ENCODE measurements at regions not wholly inside any gene's neighbourhood (a gene's known extent, or its start where the extent isn't known, plus 50 kb on each side); places are given as distances from the start of the nearest gene placed in this dataset.

DNA sequence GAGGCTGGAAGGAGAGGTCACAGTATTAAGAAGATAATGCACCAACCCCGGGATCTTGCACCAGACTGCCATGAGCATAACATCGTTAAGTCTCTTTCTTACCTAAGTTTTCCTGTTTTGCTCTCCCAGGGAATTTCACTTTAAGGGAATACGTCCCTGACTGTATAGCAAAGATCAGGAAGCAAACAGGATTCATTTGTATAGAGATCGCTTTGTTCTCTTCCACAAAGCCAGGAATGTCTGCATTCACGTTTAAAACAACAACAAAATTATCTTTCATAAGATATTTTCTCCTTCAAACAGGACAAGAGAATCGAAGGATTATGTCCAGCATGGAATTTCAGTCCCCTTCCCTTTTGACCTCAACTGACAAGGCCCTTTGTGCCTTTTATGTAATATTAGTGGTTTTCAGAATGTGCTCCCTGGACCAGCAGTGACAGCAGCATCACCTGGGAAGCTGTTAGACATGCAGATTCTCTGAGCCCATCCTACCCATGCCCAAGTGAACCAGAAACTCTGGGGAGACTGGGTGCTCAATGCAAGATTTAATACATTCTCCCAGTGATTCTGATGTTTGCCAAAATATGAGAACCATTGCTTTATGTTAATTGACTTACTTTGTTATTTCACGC lies 286.3 kb downstream of the FGFR2 start:
- intact Hi-C loops (cut with DNase I), result no loop called here

DNA sequence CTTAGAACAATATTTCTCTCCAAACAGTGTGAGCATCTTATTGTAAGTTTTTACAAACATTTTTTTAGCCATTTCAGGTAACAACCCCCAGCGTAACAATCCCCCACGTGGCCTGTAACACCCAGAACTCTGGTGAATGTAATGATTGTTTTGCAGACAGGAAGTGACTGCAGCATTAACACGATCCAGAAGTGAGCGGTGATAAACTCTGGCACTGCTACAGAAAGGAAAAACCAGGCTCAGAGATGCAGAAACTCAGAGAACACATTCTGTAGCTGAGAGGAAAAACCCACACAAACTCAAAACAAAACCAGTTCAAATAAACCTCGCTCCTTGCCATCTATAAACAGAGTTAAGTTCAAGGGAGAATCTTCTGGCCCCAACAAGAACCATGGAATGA lies 285.7 kb downstream of the FGFR2 start:
- no peaks in the 10 kb centered on the region for H3K36me3 ChIP-seq (ENCODE audit: control insufficient read depth in 1 of 2, insufficient read depth in 2 of 2, low read length in 1 of 2)
- DNase-seq, result no peak
- H3K27ac ChIP-seq (ENCODE audit: low read depth in 1 of 2, low read length in 2 of 2), result no peak overlapping the region
- no peak overlapping the region for H3K4me3 ChIP-seq (ENCODE audit: low read length in 2 of 2)
- WGBS, 2 donors, result 23 to 24% methylated on average over 5 of the region's 5 CpGs
- no peaks in the 10 kb centered on the region for H3K27me3 ChIP-seq (ENCODE audit: control insufficient read depth in 1 of 2, insufficient read depth in 2 of 2, low read length in 1 of 2)
- H3K9me3 ChIP-seq (ENCODE audit: control insufficient read depth, low read length), result no peaks in the 10 kb centered on the region
- no peak for ATAC-seq (ENCODE audit: low FRiP score)
- no peaks in the 10 kb centered on the region for H3K4me1 ChIP-seq (ENCODE audit: control insufficient read depth in 1 of 2, insufficient read depth in 2 of 2, low read length in 2 of 2)
- intact Hi-C loops (cut with DNase I), result no loop called here

More for the DNA sequence above, 286.3 kb downstream of the FGFR2 start:
- no peaks in the 10 kb centered on the region for H3K36me3 ChIP-seq (ENCODE audit: control insufficient read depth in 1 of 2, insufficient read depth in 2 of 2, low read length in 1 of 2)
- DNase-seq (no peak), ATAC-seq (ENCODE audit: low FRiP score) (no peak)
- H3K4me3 ChIP-seq (ENCODE audit: low read length in 2 of 2), result no peak overlapping the region
- no peak overlapping the region for H3K27ac ChIP-seq (ENCODE audit: low read depth in 1 of 2, low read length in 2 of 2)
- no peaks in the 10 kb centered on the region for H3K4me1 ChIP-seq (ENCODE audit: control insufficient read depth in 1 of 2, insufficient read depth in 2 of 2, low read length in 2 of 2)
- H3K27me3 ChIP-seq (ENCODE audit: control insufficient read depth in 1 of 2, insufficient read depth in 2 of 2, low read length in 1 of 2), result no peaks in the 10 kb centered on the region
- 82 to 84% methylated on average over 7 of the region's 7 CpGs for WGBS, 2 donors
- H3K9me3 ChIP-seq (ENCODE audit: control insufficient read depth, low read length), result no peaks in the 10 kb centered on the region

DNA sequence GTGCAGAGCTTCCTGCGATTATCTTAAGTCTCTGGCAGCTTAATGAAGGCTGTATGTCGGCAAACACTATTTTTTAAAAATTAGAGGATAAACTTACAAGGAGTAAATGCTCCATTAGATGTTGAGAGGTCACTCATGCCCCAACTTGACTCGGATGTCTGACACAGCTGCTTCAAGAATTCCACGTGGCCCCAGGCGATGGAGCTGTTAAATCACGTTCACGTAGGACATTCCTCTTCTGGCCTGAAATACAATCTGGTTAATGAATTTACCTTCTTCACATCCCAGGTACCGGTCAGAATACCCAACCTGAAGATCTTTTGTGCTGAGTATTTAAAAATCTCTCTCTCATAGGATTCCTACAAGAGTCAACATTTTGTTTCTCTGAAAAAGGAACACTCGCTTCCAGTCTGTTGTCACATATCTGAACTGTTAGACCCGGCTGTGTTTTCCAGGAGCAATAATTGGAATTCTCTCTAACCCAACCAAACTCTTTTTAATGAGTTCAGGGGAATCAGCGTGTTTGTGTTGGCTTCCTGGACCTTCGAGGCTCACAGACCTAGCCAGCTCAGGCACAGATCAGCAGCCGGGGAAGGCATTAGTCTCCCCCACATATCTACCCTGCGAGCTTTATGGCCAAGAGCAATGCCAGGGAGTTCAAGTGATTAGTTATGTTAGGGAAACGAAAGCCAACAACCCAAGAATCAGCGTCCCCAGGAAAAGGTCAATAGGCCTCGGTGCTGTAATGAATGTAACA lies 284.9 kb downstream of the FGFR2 start:
- Histone ChIP-seq H3K4me1 (ENCODE audit: control insufficient read depth in 1 of 2, insufficient read depth in 2 of 2, low read length in 2 of 2) (no peaks in the 10 kb centered on the region), H3K9me3 (ENCODE audit: control insufficient read depth, low read length) (no peaks in the 10 kb centered on the region), H3K36me3 (ENCODE audit: control insufficient read depth in 1 of 2, insufficient read depth in 2 of 2, low read length in 1 of 2) (no peaks in the 10 kb centered on the region), H3K27me3 (ENCODE audit: control insufficient read depth in 1 of 2, insufficient read depth in 2 of 2, low read length in 1 of 2) (no peaks in the 10 kb centered on the region), H3K27ac (ENCODE audit: low read depth in 1 of 2, low read length in 2 of 2) (no peak overlapping the region), H3K4me3 (ENCODE audit: low read length in 2 of 2) (no peak overlapping the region)
- 37 to 38% methylated on average over 17 of the region's 17 CpGs for WGBS, 2 donors
- intact Hi-C loops (cut with DNase I), result no loop called here
- DNase-seq, result no peak
- ATAC-seq (ENCODE audit: low FRiP score), result no peak

DNA sequence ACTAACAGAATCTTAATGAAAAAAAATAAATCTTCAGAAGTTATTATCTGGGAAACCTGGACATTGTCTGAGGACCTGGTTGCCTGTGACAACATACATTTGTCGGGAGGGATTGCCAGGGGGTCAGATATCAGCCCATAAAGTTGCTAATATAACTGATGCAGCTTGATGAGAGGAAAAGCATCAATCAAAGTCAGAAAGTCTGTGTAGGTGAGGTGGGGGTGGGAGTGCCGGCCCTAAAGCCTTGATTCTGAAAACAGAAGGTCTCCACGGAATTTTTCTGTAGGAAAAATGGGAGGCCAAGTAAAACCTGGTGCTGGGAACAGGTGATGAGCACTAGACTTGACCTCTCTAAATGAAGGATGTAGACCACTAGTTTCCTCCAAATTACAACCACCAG lies 281.8 kb downstream of the FGFR2 start:
- Histone ChIP-seq H3K36me3 (ENCODE audit: control insufficient read depth in 1 of 2, insufficient read depth in 2 of 2, low read length in 1 of 2) (no peaks in the 10 kb centered on the region), H3K27me3 (ENCODE audit: control insufficient read depth in 1 of 2, insufficient read depth in 2 of 2, low read length in 1 of 2) (no peaks in the 10 kb centered on the region), H3K27ac (ENCODE audit: low read depth in 1 of 2, low read length in 2 of 2) (no peak overlapping the region), H3K9me3 (ENCODE audit: control insufficient read depth, low read length) (no peaks in the 10 kb centered on the region), H3K4me3 (ENCODE audit: low read length in 2 of 2) (no peak overlapping the region), H3K4me1 (ENCODE audit: control insufficient read depth in 1 of 2, insufficient read depth in 2 of 2, low read length in 2 of 2) (no peaks in the 10 kb centered on the region)
- ATAC-seq (ENCODE audit: low FRiP score) (no peak), DNase-seq (no peak)
- intact Hi-C loops (cut with DNase I), result no loop called here
- WGBS, 2 donors, result 86 to 93% methylated on average over 3 of the region's 3 CpGs

DNA sequence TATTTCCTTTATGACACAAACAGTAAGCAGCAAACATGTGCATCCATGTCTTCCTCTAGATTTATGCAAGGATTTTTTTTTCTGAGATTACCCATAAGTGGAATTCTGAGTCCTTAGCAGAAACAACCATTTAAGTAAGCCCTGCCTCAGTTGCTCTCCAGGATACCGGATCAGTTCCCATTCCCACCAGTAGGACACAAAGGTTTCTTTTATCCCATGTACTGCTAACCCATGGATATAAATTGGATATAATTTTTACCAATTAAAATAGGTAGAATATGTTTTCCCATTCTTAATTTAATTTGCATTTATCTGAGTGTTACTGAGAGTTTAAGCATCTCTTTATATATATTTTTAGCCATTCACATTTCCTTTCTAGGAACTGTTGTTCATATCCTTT lies 280.9 kb downstream of the FGFR2 start:
- DNase-seq (no peak), ATAC-seq (ENCODE audit: low FRiP score) (no peak)
- Histone ChIP-seq H3K4me3 (ENCODE audit: low read length in 2 of 2) (no peak overlapping the region), H3K27me3 (ENCODE audit: control insufficient read depth in 1 of 2, insufficient read depth in 2 of 2, low read length in 1 of 2) (no peaks in the 10 kb centered on the region), H3K4me1 (ENCODE audit: control insufficient read depth in 1 of 2, insufficient read depth in 2 of 2, low read length in 2 of 2) (no peaks in the 10 kb centered on the region), H3K27ac (ENCODE audit: low read depth in 1 of 2, low read length in 2 of 2) (no peak overlapping the region), H3K36me3 (ENCODE audit: control insufficient read depth in 1 of 2, insufficient read depth in 2 of 2, low read length in 1 of 2) (no peaks in the 10 kb centered on the region), H3K9me3 (ENCODE audit: control insufficient read depth, low read length) (no peaks in the 10 kb centered on the region)
- intact Hi-C loops (cut with DNase I), result no loop called here
- 90 to 97% methylated on average over 1 of the region's 1 CpG for WGBS, 2 donors

DNA sequence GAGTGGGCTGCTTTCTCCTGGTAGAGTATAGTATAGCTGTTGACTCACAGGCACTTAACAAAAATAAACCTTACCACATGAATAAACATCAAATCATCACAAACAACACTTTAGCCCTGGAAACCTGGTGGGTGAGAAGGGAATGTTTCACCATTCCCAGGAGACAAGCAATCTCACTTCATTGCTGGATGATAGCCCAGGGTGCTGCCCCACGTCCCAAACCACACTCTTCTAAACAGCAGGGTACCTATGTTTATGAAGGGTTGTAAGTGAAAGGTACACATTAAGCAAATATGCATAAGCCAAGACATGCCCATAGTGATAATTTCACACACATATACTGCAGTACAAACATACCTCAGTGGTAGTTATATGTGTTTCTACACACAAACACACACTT lies 276.2 kb downstream of the FGFR2 start:
- Histone ChIP-seq H3K27ac (ENCODE audit: low read depth in 1 of 2, low read length in 2 of 2) (no peak overlapping the region), H3K27me3 (ENCODE audit: control insufficient read depth in 1 of 2, insufficient read depth in 2 of 2, low read length in 1 of 2) (no peaks in the 10 kb centered on the region), H3K36me3 (ENCODE audit: control insufficient read depth in 1 of 2, insufficient read depth in 2 of 2, low read length in 1 of 2) (no peaks in the 10 kb centered on the region), H3K9me3 (ENCODE audit: control insufficient read depth, low read length) (no peaks in the 10 kb centered on the region), H3K4me3 (ENCODE audit: low read length in 2 of 2) (no peak overlapping the region), H3K4me1 (ENCODE audit: control insufficient read depth in 1 of 2, insufficient read depth in 2 of 2, low read length in 2 of 2) (no peaks in the 10 kb centered on the region)
- intact Hi-C loops (cut with DNase I), result no loop called here
- ATAC-seq (ENCODE audit: low FRiP score) (no peak), DNase-seq (no peak)
- 8 to 20% methylated on average over 1 of the region's 1 CpG for WGBS, 2 donors

DNA sequence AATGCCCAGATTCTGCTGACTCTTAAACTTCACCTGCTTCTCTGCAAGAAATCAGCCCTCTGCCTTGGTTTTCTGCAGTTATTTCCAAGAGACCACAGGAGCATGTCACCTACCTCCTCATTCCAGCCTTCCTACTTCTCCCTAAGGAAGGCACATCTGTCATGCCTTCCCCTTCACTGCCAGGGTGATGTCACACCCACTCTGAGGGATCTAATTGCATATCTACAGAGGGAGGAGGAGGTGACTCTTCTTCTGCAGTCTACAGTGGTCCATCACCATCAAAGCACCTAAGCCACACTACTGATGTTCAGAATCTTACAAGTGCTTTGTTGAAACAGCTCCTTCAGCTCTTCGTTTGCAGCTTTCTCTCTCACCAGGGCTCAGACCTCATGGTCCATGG lies 275.5 kb downstream of the FGFR2 start:
- Histone ChIP-seq H3K4me1 (ENCODE audit: control insufficient read depth in 1 of 2, insufficient read depth in 2 of 2, low read length in 2 of 2) (no peaks in the 10 kb centered on the region), H3K9me3 (ENCODE audit: control insufficient read depth, low read length) (no peaks in the 10 kb centered on the region), H3K27ac (ENCODE audit: low read depth in 1 of 2, low read length in 2 of 2) (no peak overlapping the region), H3K27me3 (ENCODE audit: control insufficient read depth in 1 of 2, insufficient read depth in 2 of 2, low read length in 1 of 2) (no peaks in the 10 kb centered on the region), H3K36me3 (ENCODE audit: control insufficient read depth in 1 of 2, insufficient read depth in 2 of 2, low read length in 1 of 2) (no peaks in the 10 kb centered on the region), H3K4me3 (ENCODE audit: low read length in 2 of 2) (no peak overlapping the region)
- ATAC-seq (ENCODE audit: low FRiP score) (no peak), DNase-seq (no peak)
- intact Hi-C loops (cut with DNase I), result no loop called here
- 38 to 64% methylated on average over 1 of the region's 1 CpG for WGBS, 2 donors

DNA sequence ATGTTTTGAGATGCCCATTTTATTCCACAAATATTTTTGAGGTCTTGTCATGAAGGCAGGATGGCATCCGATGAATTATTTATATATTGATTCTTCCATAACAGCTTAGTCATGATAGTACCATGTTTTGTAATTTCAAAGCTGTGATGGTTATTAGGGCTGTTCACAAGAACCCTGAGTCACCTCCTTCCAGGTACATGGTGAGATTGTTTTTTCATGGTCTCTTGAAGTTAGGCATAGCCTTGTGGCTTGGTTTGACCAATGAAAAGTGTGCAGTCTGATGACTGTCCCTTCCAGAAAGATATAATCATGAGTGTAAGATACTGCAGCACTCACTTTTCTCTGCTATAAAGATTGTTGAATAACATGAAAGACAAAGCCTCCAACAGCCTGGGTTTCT lies 274.8 kb downstream of the FGFR2 start:
- intact Hi-C loops (cut with DNase I), result no loop called here
- Histone ChIP-seq H3K27ac (ENCODE audit: low read depth in 1 of 2, low read length in 2 of 2) (no peak overlapping the region), H3K36me3 (ENCODE audit: control insufficient read depth in 1 of 2, insufficient read depth in 2 of 2, low read length in 1 of 2) (no peaks in the 10 kb centered on the region), H3K27me3 (ENCODE audit: control insufficient read depth in 1 of 2, insufficient read depth in 2 of 2, low read length in 1 of 2) (no peaks in the 10 kb centered on the region), H3K4me1 (ENCODE audit: control insufficient read depth in 1 of 2, insufficient read depth in 2 of 2, low read length in 2 of 2) (no peaks in the 10 kb centered on the region), H3K4me3 (ENCODE audit: low read length in 2 of 2) (no peak overlapping the region), H3K9me3 (ENCODE audit: control insufficient read depth, low read length) (no peaks in the 10 kb centered on the region)
- ATAC-seq (ENCODE audit: low FRiP score), result no peak
- WGBS, 2 donors, result 91 to 96% methylated on average over 1 of the region's 1 CpG
- no peak for DNase-seq

DNA sequence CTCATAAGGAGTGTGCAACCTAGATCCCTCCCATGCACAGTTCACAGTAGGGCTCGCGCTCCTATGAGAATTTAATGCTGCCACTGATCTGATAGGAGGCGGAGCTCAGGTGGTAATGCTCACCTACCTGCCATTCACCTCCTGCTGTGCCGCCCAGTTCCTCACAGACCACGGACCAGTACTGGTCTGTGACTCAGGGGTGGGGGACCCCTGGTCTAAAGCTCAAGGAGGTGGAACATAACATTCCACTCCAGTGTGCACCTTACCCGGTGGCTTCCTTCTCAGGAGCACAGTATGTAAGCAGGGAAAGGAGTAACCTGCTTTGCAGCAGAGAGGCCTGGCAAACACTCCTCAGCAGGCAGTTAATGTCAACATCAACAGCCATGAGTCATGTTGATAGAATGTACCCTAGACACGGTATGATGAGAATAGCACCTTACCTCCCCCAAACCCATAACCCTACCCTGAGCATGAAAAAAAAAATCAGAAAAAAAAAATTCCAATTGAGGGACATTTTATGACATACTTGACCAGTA lies 273.5 kb downstream of the FGFR2 start:
- H3K36me3 ChIP-seq (ENCODE audit: control insufficient read depth in 1 of 2, insufficient read depth in 2 of 2, low read length in 1 of 2), result no peaks in the 10 kb centered on the region
- no peaks in the 10 kb centered on the region for H3K4me1 ChIP-seq (ENCODE audit: control insufficient read depth in 1 of 2, insufficient read depth in 2 of 2, low read length in 2 of 2)
- no peaks in the 10 kb centered on the region for H3K27me3 ChIP-seq (ENCODE audit: control insufficient read depth in 1 of 2, insufficient read depth in 2 of 2, low read length in 1 of 2)
- no peak overlapping the region for H3K27ac ChIP-seq (ENCODE audit: low read depth in 1 of 2, low read length in 2 of 2)
- no peak overlapping the region for H3K4me3 ChIP-seq (ENCODE audit: low read length in 2 of 2)
- ATAC-seq (ENCODE audit: low FRiP score) (no peak), DNase-seq (no peak)
- H3K9me3 ChIP-seq (ENCODE audit: control insufficient read depth, low read length), result no peaks in the 10 kb centered on the region
- WGBS, 2 donors, result 77 to 80% methylated on average over 7 of the region's 7 CpGs
- intact Hi-C loops (cut with DNase I), result no loop called here

Measured in aorta (tissue), 5 donors.